PC-9 (cell line): ENCODE measurements at regions not wholly inside any gene's neighbourhood (a gene's known extent, or its start where the extent isn't known, plus 50 kb on each side); places are given as distances from the start of the nearest gene placed in this dataset.

Experiments used
- CTCF ChIP-seq: fragments of 200-600 bp; sonication (generic); conservative IDR thresholded peaks from 2 replicates; pipeline ENCODE4 v1.6.1; 2017; ENCODE audit warnings: mixed run types, antibody characterized with exemption, mild to moderate bottlenecking, moderate library complexity
- EZH2 ChIP-seq: fragments of 200-600 bp; sonication (generic); IDR thresholded peaks from 2 replicates; pipeline ENCODE4 v1.8.0; 2017; ENCODE audit warnings: antibody characterized with exemption, low read depth

- TF ChIP-seq EZH2 (no peak), CTCF (no peak)
These were observed 262.2 kb downstream of the GLRX3 start for GRCh38 chr10:130398090-130398994.
